Adipocyte (in vitro differentiated cells): ENCODE measurements at regions not wholly inside any gene's neighbourhood (a gene's known extent, or its start where the extent isn't known, plus 50 kb on each side); places are given as distances from the start of the nearest gene placed in this dataset.

ENCODE experiments used
- DNase-seq: peaks from one replicate; pipeline ENCODE4 v3.0.0-alpha.2; 2015; ENCODE audit warnings: low read depth
- H3K27me3 ChIP-seq: replicated peaks from 2 replicates; pipeline ENCODE4 v1.7.0; 2013; ENCODE audit warnings: mild to moderate bottlenecking, low read length, moderate library complexity; ENCODE audit not compliant: control insufficient read depth, insufficient read depth
- H3K36me3 ChIP-seq: 2 replicates; pipeline ENCODE4 v1.7.0; 2013; ENCODE audit warnings: low read length, mild to moderate bottlenecking, moderate library complexity; ENCODE audit not compliant: control insufficient read depth, insufficient read depth, severe bottlenecking
- H3K4me1 ChIP-seq: 2 replicates; pipeline ENCODE4 v1.7.0; 2013; ENCODE audit warnings: mild to moderate bottlenecking, low read length, moderate library complexity; ENCODE audit not compliant: control insufficient read depth, insufficient read depth
- H3K4me3 ChIP-seq: 2 replicates; pipeline ENCODE4 v1.7.0; 2013; ENCODE audit warnings: mild to moderate bottlenecking, low read length, moderate library complexity
- H3K9ac ChIP-seq: 2 replicates; pipeline ENCODE4 v1.7.0; 2013; ENCODE audit warnings: mild to moderate bottlenecking, low read length, moderate library complexity
- H3K9me3 ChIP-seq: 2 replicates; pipeline ENCODE4 v1.7.0; 2013; ENCODE audit warnings: mild to moderate bottlenecking, low read length, moderate library complexity; ENCODE audit not compliant: control insufficient read depth

GRCh38 chr13:102962430-102962829 lies 103.8 kb downstream of the SLC10A2 start:
- Histone ChIP-seq H3K27me3 (peaks cover 9% of the 10 kb centered on the region), H3K9ac (no peak overlapping the region), H3K9me3 (no peaks in the 10 kb centered on the region), H3K36me3 (no peaks in the 10 kb centered on the region), H3K4me3 (no peak overlapping the region), H3K4me1 (no peaks in the 10 kb centered on the region)
- no peak for DNase-seq

GRCh38 chr13:102960959-102961358 lies 105.3 kb downstream of the SLC10A2 start:
- H3K4me3 ChIP-seq, result no peak overlapping the region
- H3K9ac ChIP-seq, result no peak overlapping the region
- no peaks in the 10 kb centered on the region for H3K9me3 ChIP-seq
- no peak for DNase-seq
- H3K36me3 ChIP-seq, result no peaks in the 10 kb centered on the region
- peaks cover 9% of the 10 kb centered on the region for H3K27me3 ChIP-seq
- no peaks in the 10 kb centered on the region for H3K4me1 ChIP-seq

GRCh38 chr13:102956449-102956848 lies 109.8 kb downstream of the SLC10A2 start:
- no peaks in the 10 kb centered on the region for H3K4me1 ChIP-seq
- H3K9ac ChIP-seq, result no peak overlapping the region
- peaks cover 5% of the 10 kb centered on the region for H3K27me3 ChIP-seq
- no peaks in the 10 kb centered on the region for H3K9me3 ChIP-seq
- DNase-seq, result no peak
- no peak overlapping the region for H3K4me3 ChIP-seq
- H3K36me3 ChIP-seq, result no peaks in the 10 kb centered on the region

- Histone ChIP-seq H3K27me3 (peaks cover 6% of the 10 kb centered on the region), H3K4me3 (no peak overlapping the region), H3K4me1 (no peaks in the 10 kb centered on the region), H3K9me3 (no peaks in the 10 kb centered on the region), H3K36me3 (no peaks in the 10 kb centered on the region), H3K9ac (no peak overlapping the region)
- DNase-seq, result no peak
These were observed 108.5 kb downstream of the ERCC5 start for GRCh38 chr13:102954350-102954749.

- no peak for DNase-seq
- H3K9ac ChIP-seq, result no peak overlapping the region
- no peaks in the 10 kb centered on the region for H3K9me3 ChIP-seq
- peaks cover 5% of the 10 kb centered on the region for H3K4me1 ChIP-seq
- H3K4me3 ChIP-seq, result no peak overlapping the region
- no peaks in the 10 kb centered on the region for H3K36me3 ChIP-seq
- peaks cover 9% of the 10 kb centered on the region for H3K27me3 ChIP-seq
These were observed 106.0 kb downstream of the ERCC5 start for GRCh38 chr13:102951808-102952207.

GRCh38 chr13:102947745-102948405 lies 102.0 kb downstream of the ERCC5 start:
- no peak overlapping the region for H3K4me3 ChIP-seq
- H3K27me3 ChIP-seq, result peaks cover 14% of the 10 kb centered on the region
- DNase-seq, result no peak
- no peaks in the 10 kb centered on the region for H3K36me3 ChIP-seq
- H3K4me1 ChIP-seq, result peaks cover 5% of the 10 kb centered on the region
- no peak overlapping the region for H3K9ac ChIP-seq
- H3K9me3 ChIP-seq, result peaks cover 6% of the 10 kb centered on the region

- H3K4me1 ChIP-seq, result peaks cover 5% of the 10 kb centered on the region
- peaks cover 21% of the 10 kb centered on the region for H3K9me3 ChIP-seq
- H3K36me3 ChIP-seq, result no peaks in the 10 kb centered on the region
- H3K27me3 ChIP-seq, result peaks cover 8% of the 10 kb centered on the region
- DNase-seq, result no peak
- H3K9ac ChIP-seq, result no peak overlapping the region
- H3K4me3 ChIP-seq, result no peak overlapping the region
These were observed 100.1 kb downstream of the ERCC5 start for GRCh38 chr13:102945886-102946285.

GRCh38 chr13:102945324-102945815 lies 99.5 kb downstream of the ERCC5 start:
- H3K9ac ChIP-seq, result no peak overlapping the region
- no peaks in the 10 kb centered on the region for H3K36me3 ChIP-seq
- no peak overlapping the region for H3K4me3 ChIP-seq
- DNase-seq, result no peak
- peaks cover 8% of the 10 kb centered on the region for H3K27me3 ChIP-seq
- peaks cover 26% of the 10 kb centered on the region for H3K9me3 ChIP-seq
- peaks cover 5% of the 10 kb centered on the region for H3K4me1 ChIP-seq

- no peak for DNase-seq
These were observed 99.0 kb downstream of the ERCC5 start for GRCh38 chr13:102944821-102945220.

GRCh38 chr13:102940770-102941169 lies 94.9 kb downstream of the ERCC5 start:
- Histone ChIP-seq H3K9ac (no peak overlapping the region), H3K27me3 (no peaks in the 10 kb centered on the region), H3K9me3 (peaks cover 29% of the 10 kb centered on the region), H3K36me3 (no peaks in the 10 kb centered on the region), H3K4me3 (no peak overlapping the region), H3K4me1 (no peaks in the 10 kb centered on the region)
- no peak for DNase-seq

More at GRCh38 chr13:102944821-102945220, 99.0 kb downstream of the ERCC5 start:
- peaks cover 5% of the 10 kb centered on the region for H3K4me1 ChIP-seq
- peaks cover 29% of the 10 kb centered on the region for H3K9me3 ChIP-seq
- no peaks in the 10 kb centered on the region for H3K36me3 ChIP-seq
- H3K9ac ChIP-seq, result no peak overlapping the region
- peaks cover 8% of the 10 kb centered on the region for H3K27me3 ChIP-seq
- H3K4me3 ChIP-seq, result no peak overlapping the region

GRCh38 chr13:102940143-102940542 lies 94.3 kb downstream of the ERCC5 start:
- no peaks in the 10 kb centered on the region for H3K36me3 ChIP-seq
- no peaks in the 10 kb centered on the region for H3K4me1 ChIP-seq
- no peak for DNase-seq
- no peak overlapping the region for H3K9ac ChIP-seq
- no peak overlapping the region for H3K4me3 ChIP-seq
- H3K27me3 ChIP-seq, result no peaks in the 10 kb centered on the region
- H3K9me3 ChIP-seq, result peaks cover 29% of the 10 kb centered on the region

GRCh38 chr13:102935896-102936321 lies 90.1 kb downstream of the ERCC5 start:
- H3K9me3 ChIP-seq, result peaks cover 8% of the 10 kb centered on the region
- no peak for DNase-seq
- H3K36me3 ChIP-seq, result no peaks in the 10 kb centered on the region
- no peak overlapping the region for H3K4me3 ChIP-seq
- H3K27me3 ChIP-seq, result no peaks in the 10 kb centered on the region
- no peaks in the 10 kb centered on the region for H3K4me1 ChIP-seq
- no peak overlapping the region for H3K9ac ChIP-seq
